Forelimb muscle (tissue), 1 donor: ENCODE measurements at regions not wholly inside any gene's neighbourhood (a gene's known extent, or its start where the extent isn't known, plus 50 kb on each side); places are given as distances from the start of the nearest gene placed in this dataset.

ENCODE experiments used
- DNase-seq: peaks from one replicate; pipeline ENCODE4 v3.0.0-alpha.2; 2013; ENCODE audit warnings: low read depth

- DNase-seq = no peak
Measured at GRCh38 chr1:82503822-82504221, 703.1 kb downstream of the ADGRL2 start.

- DNase-seq = no peak
Measured at GRCh38 chr1:82499022-82499421, 698.3 kb downstream of the ADGRL2 start.

GRCh38 chr1:82494117-82494516 is 693.4 kb downstream of the ADGRL2 start:
- no peak for DNase-seq

GRCh38 chr1:82492159-82492558 is 691.4 kb downstream of the ADGRL2 start:
- DNase-seq = no peak

- DNase-seq = no peak
Measured at GRCh38 chr1:82491301-82492048, 690.7 kb downstream of the ADGRL2 start.

- DNase-seq = no peak
Measured at GRCh38 chr1:82487778-82488177, 687.0 kb downstream of the ADGRL2 start.

GRCh38 chr1:82486969-82487368 is 686.2 kb downstream of the ADGRL2 start:
- no peak for DNase-seq

- DNase-seq = no peak
Measured at GRCh38 chr1:82486468-82486867, 685.7 kb downstream of the ADGRL2 start.

GRCh38 chr1:82485591-82486369 is 685.0 kb downstream of the ADGRL2 start:
- DNase-seq = peak; percentile 58

GRCh38 chr1:82483146-82483545 is 682.4 kb downstream of the ADGRL2 start:
- no peak for DNase-seq

- no peak for DNase-seq
Measured at GRCh38 chr1:82478916-82479315, 678.2 kb downstream of the ADGRL2 start.

- DNase-seq = no peak
Measured at GRCh38 chr1:82472489-82473131, 671.9 kb downstream of the ADGRL2 start.

- no peak for DNase-seq
Measured at GRCh38 chr1:82466891-82467290, 666.2 kb downstream of the ADGRL2 start.

- DNase-seq = no peak
Measured at GRCh38 chr1:82466416-82466815, 665.7 kb downstream of the ADGRL2 start.

- no peak for DNase-seq
Measured at GRCh38 chr1:82465024-82465423, 664.3 kb downstream of the ADGRL2 start.

GRCh38 chr1:82464362-82465001 is 663.7 kb downstream of the ADGRL2 start:
- no peak for DNase-seq

GRCh38 chr1:82463951-82464350 is 663.2 kb downstream of the ADGRL2 start:
- no peak for DNase-seq

GRCh38 chr1:82462366-82462765 is 661.6 kb downstream of the ADGRL2 start:
- no peak for DNase-seq

GRCh38 chr1:82455342-82455741 is 654.6 kb downstream of the ADGRL2 start:
- no peak for DNase-seq

GRCh38 chr1:82454431-82454830 is 653.7 kb downstream of the ADGRL2 start:
- no peak for DNase-seq

GRCh38 chr1:82453511-82454185 is 652.9 kb downstream of the ADGRL2 start:
- DNase-seq = no peak

- DNase-seq = no peak
Measured at GRCh38 chr1:82452096-82452495, 651.4 kb downstream of the ADGRL2 start.
